ENCODE measurements at regions not wholly inside any gene's neighbourhood (a gene's known extent, or its start where the extent isn't known, plus 50 kb on each side); places are given as distances from the start of the nearest gene placed in this dataset.
A peak's percentile ranks its signal among the peaks of the same experiment; 100 is the strongest.

- DNase-seq = no peak
These were observed 267.4 kb upstream of the ATP11B start for GRCh38 chr3:182525766-182526374.

GRCh38 chr3:182527745-182528144 lies 265.6 kb upstream of the ATP11B start:
- no peak for DNase-seq

- DNase-seq = no peak
These were observed 263.0 kb upstream of the ATP11B start for GRCh38 chr3:182530316-182530715.

- peak; percentile 8 to 60 for DNase-seq
These were observed 259.9 kb upstream of the ATP11B start for GRCh38 chr3:182533394-182533793.

- no peak for DNase-seq
These were observed 248.8 kb upstream of the ATP11B start for GRCh38 chr3:182544542-182544941.

- peak in 1 of 2 experiments; percentile 41 for DNase-seq
These were observed 231.0 kb upstream of the ATP11B start for GRCh38 chr3:182562274-182562673.

- DNase-seq = no peak
These were observed 227.1 kb upstream of the ATP11B start for GRCh38 chr3:182565916-182566796.

GRCh38 chr3:182567700-182568099 lies 225.6 kb upstream of the ATP11B start:
- no peak for DNase-seq

- no peak for DNase-seq
These were observed 225.0 kb upstream of the ATP11B start for GRCh38 chr3:182568261-182568660.

- DNase-seq = no peak
These were observed 224.4 kb upstream of the ATP11B start for GRCh38 chr3:182568876-182569275.

- no peak for DNase-seq
These were observed 222.2 kb upstream of the ATP11B start for GRCh38 chr3:182570946-182571594.

GRCh38 chr3:182575941-182576340 lies 217.4 kb upstream of the ATP11B start:
- no peak for DNase-seq

- DNase-seq = no peak
These were observed 209.8 kb upstream of the ATP11B start for GRCh38 chr3:182583545-182583944.

GRCh38 chr3:182585532-182586150 lies 207.7 kb upstream of the ATP11B start:
- DNase-seq = no peak

- DNase-seq = no peak
These were observed 200.6 kb upstream of the ATP11B start for GRCh38 chr3:182592747-182593146.

GRCh38 chr3:182596676-182597410 lies 196.5 kb upstream of the ATP11B start:
- DNase-seq = no peak

GRCh38 chr3:182597621-182598041 lies 195.7 kb upstream of the ATP11B start:
- no peak for DNase-seq

- DNase-seq = no peak
These were observed 191.7 kb upstream of the ATP11B start for GRCh38 chr3:182601597-182601996.

- DNase-seq = no peak
These were observed 189.8 kb upstream of the ATP11B start for GRCh38 chr3:182603501-182603900.

GRCh38 chr3:182605882-182606611 lies 187.3 kb upstream of the ATP11B start:
- no peak for DNase-seq

GRCh38 chr3:182606905-182607504 lies 186.3 kb upstream of the ATP11B start:
- no peak for DNase-seq

Data from NCI-H524 (cell line).